SJCRH30 (cell line): ENCODE measurements at regions not wholly inside any gene's neighbourhood (a gene's known extent, or its start where the extent isn't known, plus 50 kb on each side); places are given as distances from the start of the nearest gene placed in this dataset.

Source experiments
- DNase-seq, 2 experiments: peaks; one replicate each; pipeline ENCODE4 v3.0.0-alpha.2; 2015 to 2020
- H3K27ac ChIP-seq: fragments of 250-450 bp; sonication (Bioruptor Pico); 2 replicates; pipeline ENCODE4 v1.5.1; 2020; ENCODE audit warnings: mild to moderate bottlenecking, moderate library complexity
- H3K27me3 ChIP-seq: fragments of 250-450 bp; sonication (Bioruptor Pico); 2 replicates; pipeline ENCODE4 v1.5.1; 2020; ENCODE audit warnings: mild to moderate bottlenecking, moderate library complexity
- H3K36me3 ChIP-seq: fragments of 250-450 bp; sonication (Bioruptor Pico); 2 replicates; pipeline ENCODE4 v1.5.1; 2020; ENCODE audit warnings: mild to moderate bottlenecking, moderate library complexity
- H3K4me1 ChIP-seq: fragments of 250-450 bp; sonication (Bioruptor Pico); 2 replicates; pipeline ENCODE4 v1.5.1; 2020; ENCODE audit warnings: mild to moderate bottlenecking, moderate library complexity
- H3K4me3 ChIP-seq: fragments of 250-450 bp; sonication (Bioruptor Pico); 2 replicates; pipeline ENCODE4 v1.5.1; 2020; ENCODE audit warnings: mild to moderate bottlenecking, moderate library complexity
- H3K9me3 ChIP-seq: fragments of 250-450 bp; sonication (Bioruptor Pico); replicated peaks from 2 replicates; pipeline ENCODE4 v1.5.1; 2020; ENCODE audit warnings: mild to moderate bottlenecking, moderate library complexity

DNA sequence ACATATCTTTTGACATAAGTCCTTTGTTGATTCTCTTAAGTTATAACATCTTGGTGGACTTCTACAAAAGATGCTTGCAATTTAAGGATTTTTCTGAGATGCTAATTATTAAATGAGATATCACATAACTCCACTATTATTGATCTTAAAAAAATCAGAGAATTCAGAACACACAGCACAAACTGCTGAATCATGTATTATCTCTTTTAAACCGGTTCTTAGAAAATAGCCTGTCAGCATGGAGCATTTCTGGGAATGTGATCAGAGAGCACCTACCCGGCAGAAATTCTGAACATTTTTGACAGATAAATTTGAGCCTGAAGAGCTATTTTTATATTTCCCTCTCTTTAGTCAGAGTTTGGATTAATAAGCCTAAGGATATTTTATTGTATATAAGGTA, 50.2 kb upstream of the PCLO start:
- Histone ChIP-seq H3K4me3 (no peak overlapping the region), H3K27ac (no peak overlapping the region), H3K4me1 (no peaks in the 10 kb centered on the region), H3K36me3 (no peaks in the 10 kb centered on the region), H3K27me3 (no peaks in the 10 kb centered on the region), H3K9me3 (no peaks in the 10 kb centered on the region)
- no peak for DNase-seq
